ENCODE measurements at regions not wholly inside any gene's neighbourhood (a gene's known extent, or its start where the extent isn't known, plus 50 kb on each side); places are given as distances from the start of the nearest gene placed in this dataset.

GRCh38 chr6:88244721-88245120 lies 78.6 kb upstream of the CNR1 start:
- Histone ChIP-seq H3K4me1 (ENCODE audit: control insufficient read depth, insufficient read depth, low read length) (no peaks in the 10 kb centered on the region), H3K4me3 (ENCODE audit: low read depth in 2 of 2, low read length in 2 of 2) (no peak overlapping the region), H3K27me3 (ENCODE audit: control insufficient read depth, insufficient read depth, low read length) (no peaks in the 10 kb centered on the region), H3K36me3 (ENCODE audit: control insufficient read depth, insufficient read depth, low read length) (no peaks in the 10 kb centered on the region), H3K27ac (ENCODE audit: low read length) (no peak overlapping the region), H3K9me3 (ENCODE audit: control insufficient read depth, insufficient read depth, low read depth, low read length) (no peaks in the 10 kb centered on the region)
- ChIA-PET CTCF (no interaction called here), POLR2A (no interaction called here)
- intact Hi-C loops (cut with micrococcal nuclease; ENCODE audit: unreplicated experiment) (no loop called here), in situ Hi-C loops (cut with HindIII; ENCODE audit: low pct_unique_long_range_greater_than_20kb, low sequenced_read_pairs) (no loop called here)
- no TSS peak for BruUV-seq (replicated peaks)
- no peak for DNase-seq (ENCODE audit: low read depth, low spot score)
- TF ChIP-seq SIN3A (IDR thresholded peaks at IDR 0.05; ENCODE audit: borderline replicate concordance, insufficient read depth, low read depth, low read length) (no peak), POLR2AphosphoS5 (IDR thresholded peaks at IDR 0.05; ENCODE audit: low read depth, low read length) (no peak), CTCF (IDR thresholded peaks at IDR 0.05) (no peak), TCF7L2 (IDR thresholded peaks at IDR 0.05; ENCODE audit: low read depth, low read length) (no peak)
- TF ChIP-seq, protein P1, sequence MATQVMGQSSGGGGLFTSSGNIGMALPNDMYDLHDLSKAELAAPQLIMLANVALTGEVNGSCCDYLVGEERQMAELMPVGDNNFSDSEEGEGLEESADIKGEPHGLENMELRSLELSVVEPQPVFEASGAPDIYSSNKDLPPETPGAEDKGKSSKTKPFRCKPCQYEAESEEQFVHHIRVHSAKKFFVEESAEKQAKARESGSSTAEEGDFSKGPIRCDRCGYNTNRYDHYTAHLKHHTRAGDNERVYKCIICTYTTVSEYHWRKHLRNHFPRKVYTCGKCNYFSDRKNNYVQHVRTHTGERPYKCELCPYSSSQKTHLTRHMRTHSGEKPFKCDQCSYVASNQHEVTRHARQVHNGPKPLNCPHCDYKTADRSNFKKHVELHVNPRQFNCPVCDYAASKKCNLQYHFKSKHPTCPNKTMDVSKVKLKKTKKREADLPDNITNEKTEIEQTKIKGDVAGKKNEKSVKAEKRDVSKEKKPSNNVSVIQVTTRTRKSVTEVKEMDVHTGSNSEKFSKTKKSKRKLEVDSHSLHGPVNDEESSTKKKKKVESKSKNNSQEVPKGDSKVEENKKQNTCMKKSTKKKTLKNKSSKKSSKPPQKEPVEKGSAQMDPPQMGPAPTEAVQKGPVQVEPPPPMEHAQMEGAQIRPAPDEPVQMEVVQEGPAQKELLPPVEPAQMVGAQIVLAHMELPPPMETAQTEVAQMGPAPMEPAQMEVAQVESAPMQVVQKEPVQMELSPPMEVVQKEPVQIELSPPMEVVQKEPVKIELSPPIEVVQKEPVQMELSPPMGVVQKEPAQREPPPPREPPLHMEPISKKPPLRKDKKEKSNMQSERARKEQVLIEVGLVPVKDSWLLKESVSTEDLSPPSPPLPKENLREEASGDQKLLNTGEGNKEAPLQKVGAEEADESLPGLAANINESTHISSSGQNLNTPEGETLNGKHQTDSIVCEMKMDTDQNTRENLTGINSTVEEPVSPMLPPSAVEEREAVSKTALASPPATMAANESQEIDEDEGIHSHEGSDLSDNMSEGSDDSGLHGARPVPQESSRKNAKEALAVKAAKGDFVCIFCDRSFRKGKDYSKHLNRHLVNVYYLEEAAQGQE (IDR thresholded peaks at IDR 0.05; ENCODE audit: insufficient read depth in 1 of 2, low read depth in 2 of 2, low read length in 1 of 2), result no peak
- no peak for ATAC-seq

DNA sequence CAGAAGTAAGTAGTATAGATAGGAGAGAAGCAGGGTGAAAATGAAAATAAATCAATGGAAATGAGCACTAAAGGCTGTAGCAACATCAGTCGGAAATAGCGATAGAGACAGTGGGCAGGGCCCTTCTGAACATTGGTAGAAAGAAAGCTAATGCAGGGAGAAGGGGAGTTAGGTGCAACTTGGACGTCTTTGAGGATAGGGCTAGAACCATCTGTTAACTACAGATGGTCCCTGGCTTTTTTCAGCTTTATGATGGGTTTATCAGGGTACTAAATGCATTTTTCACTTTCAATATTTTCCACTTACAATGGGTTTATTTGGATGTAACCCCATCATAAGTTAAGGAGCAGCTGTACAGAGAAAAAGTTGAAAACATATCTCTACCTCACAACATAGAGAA lies 72.8 kb upstream of the CNR1 start:
- intact Hi-C loops (cut with micrococcal nuclease; ENCODE audit: unreplicated experiment), result loop anchor here (5.0 kb wide), 1 partner anchor 307 kb away; no protein-coding TSS in a partner anchor
- no peak overlapping the region for H3K4me3 ChIP-seq (ENCODE audit: low read depth in 2 of 2, low read length in 2 of 2)
- ATAC-seq, result no peak
- CTCF ChIA-PET, result interaction anchor here (0.6 kb wide), 1 partner anchor 337 kb away, joined by 11 read pairs; no protein-coding TSS in a partner anchor
- TF ChIP-seq TCF7L2 (IDR thresholded peaks at IDR 0.05; ENCODE audit: low read depth, low read length) (no peak), SIN3A (IDR thresholded peaks at IDR 0.05; ENCODE audit: borderline replicate concordance, insufficient read depth, low read depth, low read length) (no peak), POLR2AphosphoS5 (IDR thresholded peaks at IDR 0.05; ENCODE audit: low read depth, low read length) (no peak), CTCF (IDR thresholded peaks at IDR 0.05) (no peak)
- TF ChIP-seq, protein P1 (IDR thresholded peaks at IDR 0.05; ENCODE audit: insufficient read depth in 1 of 2, low read depth in 2 of 2, low read length in 1 of 2), result no peak
- no peaks in the 10 kb centered on the region for H3K27me3 ChIP-seq (ENCODE audit: control insufficient read depth, insufficient read depth, low read length)
- BruUV-seq (replicated peaks), result no TSS peak
- DNase-seq (ENCODE audit: low read depth, low spot score), result no peak
- no peak overlapping the region for H3K27ac ChIP-seq (ENCODE audit: low read length)
- no peaks in the 10 kb centered on the region for H3K9me3 ChIP-seq (ENCODE audit: control insufficient read depth, insufficient read depth, low read depth, low read length)
- H3K4me1 ChIP-seq (ENCODE audit: control insufficient read depth, insufficient read depth, low read length), result no peaks in the 10 kb centered on the region
- no peaks in the 10 kb centered on the region for H3K36me3 ChIP-seq (ENCODE audit: control insufficient read depth, insufficient read depth, low read length)
- POLR2A ChIA-PET, result no interaction called here
- in situ Hi-C loops (cut with HindIII; ENCODE audit: low pct_unique_long_range_greater_than_20kb, low sequenced_read_pairs), result no loop called here
